ENCODE measurements at regions not wholly inside any gene's neighbourhood (a gene's known extent, or its start where the extent isn't known, plus 50 kb on each side); places are given as distances from the start of the nearest gene placed in this dataset.

- Histone ChIP-seq H3K9ac (ENCODE audit: low read length) (no peak overlapping the region), H3K4me1 (ENCODE audit: insufficient read depth, low read length) (no peaks in the 10 kb centered on the region), H3K79me2 (ENCODE audit: insufficient read depth, low read length) (no peaks in the 10 kb centered on the region), H2AFZ (ENCODE audit: low read depth, low read length) (no peak overlapping the region), H3K27me3 (ENCODE audit: insufficient read depth, low read length) (no peaks in the 10 kb centered on the region), H3K4me2 (ENCODE audit: low read length) (no peak overlapping the region), H4K20me1 (ENCODE audit: insufficient read depth, low read length) (no peaks in the 10 kb centered on the region), H3K4me3 (ENCODE audit: insufficient read depth, low read depth, low read length) (no peak overlapping the region), H3K36me3 (ENCODE audit: insufficient read depth, low read length) (no peaks in the 10 kb centered on the region), H3K9me3 (ENCODE audit: insufficient read depth, low read depth, low read length) (no peaks in the 10 kb centered on the region), H3K27ac (ENCODE audit: low read depth, low read length) (no peak overlapping the region)
- no peak for FAIRE-seq
- no peak overlapping the region for H3K4me3 Mint-ChIP-seq (ENCODE audit: unreplicated experiment)
- H3K27me3 Mint-ChIP-seq (ENCODE audit: low read depth, unreplicated experiment) = no peaks in the 10 kb centered on the region
- no peak for TF ChIP-seq EZH2 (IDR thresholded peaks at IDR 0.05; ENCODE audit: insufficient read depth, low read length)
- TF ChIP-seq CTCF (IDR thresholded peaks at IDR 0.05; ENCODE audit: insufficient read depth, low read depth, low read length) = no peak
- H3K36me3 Mint-ChIP-seq (ENCODE audit: low read depth, unreplicated experiment) = no peaks in the 10 kb centered on the region
- H3K4me1 Mint-ChIP-seq (ENCODE audit: low read depth, unreplicated experiment) = no peaks in the 10 kb centered on the region
- no peak overlapping the region for H3K27ac Mint-ChIP-seq (ENCODE audit: unreplicated experiment)
- peaks cover 5% of the 10 kb centered on the region for H3K9me3 Mint-ChIP-seq (ENCODE audit: unreplicated experiment)
- DNase-seq (ENCODE audit: low read depth) = no peak
Observed at GRCh38 chr5:106363578-106363977, 1307.2 kb downstream of the EFNA5 start.

GRCh38 chr5:106361905-106362304 lies 1308.8 kb downstream of the EFNA5 start:
- Histone ChIP-seq H3K27ac (ENCODE audit: low read depth, low read length) (no peak overlapping the region), H3K4me1 (ENCODE audit: insufficient read depth, low read length) (no peaks in the 10 kb centered on the region), H3K27me3 (ENCODE audit: insufficient read depth, low read length) (no peaks in the 10 kb centered on the region), H3K79me2 (ENCODE audit: insufficient read depth, low read length) (no peaks in the 10 kb centered on the region), H3K4me2 (ENCODE audit: low read length) (no peak overlapping the region), H3K9me3 (ENCODE audit: insufficient read depth, low read depth, low read length) (no peaks in the 10 kb centered on the region), H4K20me1 (ENCODE audit: insufficient read depth, low read length) (no peaks in the 10 kb centered on the region), H3K36me3 (ENCODE audit: insufficient read depth, low read length) (no peaks in the 10 kb centered on the region), H3K9ac (ENCODE audit: low read length) (no peak overlapping the region), H2AFZ (ENCODE audit: low read depth, low read length) (no peak overlapping the region), H3K4me3 (ENCODE audit: insufficient read depth, low read depth, low read length) (no peak overlapping the region)
- DNase-seq (ENCODE audit: low read depth) (no peak), FAIRE-seq (no peak)
- H3K27ac Mint-ChIP-seq (ENCODE audit: unreplicated experiment) = no peak overlapping the region
- H3K9me3 Mint-ChIP-seq (ENCODE audit: unreplicated experiment) = peaks cover 5% of the 10 kb centered on the region
- no peaks in the 10 kb centered on the region for H3K27me3 Mint-ChIP-seq (ENCODE audit: low read depth, unreplicated experiment)
- no peaks in the 10 kb centered on the region for H3K36me3 Mint-ChIP-seq (ENCODE audit: low read depth, unreplicated experiment)
- H3K4me3 Mint-ChIP-seq (ENCODE audit: unreplicated experiment) = no peak overlapping the region
- H3K4me1 Mint-ChIP-seq (ENCODE audit: low read depth, unreplicated experiment) = no peaks in the 10 kb centered on the region
- TF ChIP-seq EZH2 (IDR thresholded peaks at IDR 0.05; ENCODE audit: insufficient read depth, low read length) (no peak), CTCF (IDR thresholded peaks at IDR 0.05; ENCODE audit: insufficient read depth, low read depth, low read length) (no peak)

DNA sequence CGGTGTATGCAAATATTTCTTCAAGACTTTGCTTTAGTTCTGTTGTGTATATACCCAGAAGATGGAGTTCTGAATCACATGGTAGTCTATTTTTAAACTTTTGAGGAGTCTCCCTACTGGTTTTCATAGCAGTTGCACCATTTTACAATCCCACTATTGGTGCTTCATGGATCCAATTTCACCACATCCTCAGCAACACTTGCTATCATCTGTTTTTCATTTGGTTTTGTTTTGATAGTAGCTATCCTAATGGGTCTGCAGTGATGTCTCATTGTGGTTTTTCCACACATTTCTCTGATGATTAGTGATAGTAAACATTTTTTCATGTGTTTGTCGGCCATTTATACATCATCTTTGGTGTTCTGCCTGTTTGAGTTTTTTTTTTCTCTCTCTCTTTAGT lies 1339.3 kb downstream of the EFNA5 start:
- peaks cover 4% of the 10 kb centered on the region for H3K9me3 Mint-ChIP-seq (ENCODE audit: unreplicated experiment)

More for the DNA sequence above, 1339.3 kb downstream of the EFNA5 start:
- Histone ChIP-seq H3K36me3 (ENCODE audit: insufficient read depth, low read length) (no peaks in the 10 kb centered on the region), H3K4me1 (ENCODE audit: insufficient read depth, low read length) (no peaks in the 10 kb centered on the region), H3K27ac (ENCODE audit: low read depth, low read length) (no peak overlapping the region), H3K9me3 (ENCODE audit: insufficient read depth, low read depth, low read length) (no peaks in the 10 kb centered on the region), H3K79me2 (ENCODE audit: insufficient read depth, low read length) (no peaks in the 10 kb centered on the region), H3K4me2 (ENCODE audit: low read length) (peak overlapping the region; percentile 28), H4K20me1 (ENCODE audit: insufficient read depth, low read length) (no peaks in the 10 kb centered on the region), H3K27me3 (ENCODE audit: insufficient read depth, low read length) (no peaks in the 10 kb centered on the region), H3K9ac (ENCODE audit: low read length) (no peak overlapping the region), H2AFZ (ENCODE audit: low read depth, low read length) (no peak overlapping the region), H3K4me3 (ENCODE audit: insufficient read depth, low read depth, low read length) (no peak overlapping the region)
- H3K27me3 Mint-ChIP-seq (ENCODE audit: low read depth, unreplicated experiment) = no peaks in the 10 kb centered on the region
- TF ChIP-seq CTCF (IDR thresholded peaks at IDR 0.05; ENCODE audit: insufficient read depth, low read depth, low read length) = no peak
- no peak for TF ChIP-seq EZH2 (IDR thresholded peaks at IDR 0.05; ENCODE audit: insufficient read depth, low read length)
- FAIRE-seq (peak; percentile 91), DNase-seq (ENCODE audit: low read depth) (peak; percentile 91)
- H3K27ac Mint-ChIP-seq (ENCODE audit: unreplicated experiment) = no peak overlapping the region
- H3K36me3 Mint-ChIP-seq (ENCODE audit: low read depth, unreplicated experiment) = no peaks in the 10 kb centered on the region
- no peak overlapping the region for H3K4me3 Mint-ChIP-seq (ENCODE audit: unreplicated experiment)
- peaks cover 4% of the 10 kb centered on the region for H3K4me1 Mint-ChIP-seq (ENCODE audit: low read depth, unreplicated experiment)

All from astrocyte (in vitro differentiated cells and primary cell).